ENCODE measurements at regions not wholly inside any gene's neighbourhood (a gene's known extent, or its start where the extent isn't known, plus 50 kb on each side); places are given as distances from the start of the nearest gene placed in this dataset.
A peak's percentile ranks its signal among the peaks of the same experiment; 100 is the strongest.
"Not testable (repeated sequence)": the region's sequence is repeated elsewhere in the genome, so short reads cannot be mapped to it uniquely, and the experiment has no call there.

GRCh38 chr5:56763711-56764466 lies 51.5 kb upstream of the MAP3K1 start:
- no peak for DNase-seq

DNA sequence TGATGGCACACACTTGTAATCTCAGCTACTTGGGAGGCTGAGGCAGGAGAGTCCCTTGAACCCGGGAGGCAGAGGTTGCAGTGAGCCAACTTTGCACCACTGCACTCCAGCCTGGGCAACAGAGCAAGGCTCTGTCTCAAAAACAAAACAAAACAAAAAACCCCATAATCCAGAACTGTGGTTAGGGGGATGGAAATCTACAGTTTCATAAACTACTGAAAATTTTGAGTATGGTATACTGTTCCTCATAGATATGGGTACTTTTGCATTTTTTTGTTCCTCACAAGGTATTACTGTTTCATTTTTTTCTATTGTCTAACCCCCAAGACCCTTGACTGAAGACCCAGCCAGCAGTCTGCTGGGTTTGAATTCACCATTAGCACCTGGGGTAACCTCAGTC lies 52.2 kb upstream of the MAP3K1 start:
- no peak for DNase-seq

GRCh38 chr5:56761151-56761885 lies 54.0 kb upstream of the MAP3K1 start:
- DNase-seq: no peak

DNA sequence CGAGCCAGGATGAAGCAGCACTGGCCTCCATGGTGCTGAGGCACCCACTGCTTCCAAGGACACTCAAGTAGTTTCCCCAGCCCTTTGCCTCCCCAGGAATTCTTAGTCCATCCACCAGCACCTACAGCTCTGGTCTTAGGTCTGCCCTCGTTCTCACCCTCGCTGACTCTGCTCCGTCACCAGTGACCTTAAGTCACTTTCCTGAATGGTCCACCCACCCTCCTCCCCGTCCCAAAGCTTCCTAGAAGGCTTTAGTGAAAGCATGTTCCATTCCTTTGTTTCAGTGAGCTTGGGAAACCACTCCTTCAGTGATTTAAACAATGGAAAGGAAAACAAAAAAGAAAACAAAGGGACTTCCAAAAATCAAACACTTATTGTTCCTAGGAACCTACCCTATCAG lies 54.6 kb upstream of the MAP3K1 start:
- no peak for DNase-seq

DNA sequence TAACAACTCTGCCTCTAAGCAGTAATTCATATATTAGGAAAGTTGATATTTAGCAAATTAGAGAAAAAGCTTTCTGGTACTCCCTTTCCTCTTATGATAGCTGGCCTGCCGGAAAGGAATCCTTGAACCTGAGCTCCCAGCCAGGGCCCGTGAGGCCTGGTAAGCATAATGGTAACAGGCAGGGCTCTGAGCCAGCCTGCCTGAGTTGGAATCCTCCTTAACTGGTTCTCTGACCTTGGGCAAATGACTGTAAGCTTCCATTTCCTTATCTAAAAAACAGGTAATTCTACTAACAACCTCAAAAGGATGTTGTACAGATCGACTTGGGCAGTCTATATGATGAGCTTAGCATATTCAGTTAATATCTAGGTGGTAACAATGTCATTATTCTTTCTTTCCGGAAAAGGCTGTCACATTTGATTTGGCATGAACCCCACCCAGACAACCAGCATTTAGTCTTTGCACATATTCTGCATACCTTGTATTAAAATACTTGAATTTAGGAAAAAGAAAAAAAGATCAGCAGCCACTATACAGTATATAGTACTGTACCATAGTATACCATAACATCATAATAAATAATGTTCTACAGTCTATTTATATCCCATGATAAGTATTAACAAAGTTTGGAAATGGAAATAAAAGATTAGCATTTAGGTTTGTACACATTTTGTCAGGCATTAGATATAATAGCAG lies 55.7 kb upstream of the MAP3K1 start:
- DNase-seq: no peak

DNA sequence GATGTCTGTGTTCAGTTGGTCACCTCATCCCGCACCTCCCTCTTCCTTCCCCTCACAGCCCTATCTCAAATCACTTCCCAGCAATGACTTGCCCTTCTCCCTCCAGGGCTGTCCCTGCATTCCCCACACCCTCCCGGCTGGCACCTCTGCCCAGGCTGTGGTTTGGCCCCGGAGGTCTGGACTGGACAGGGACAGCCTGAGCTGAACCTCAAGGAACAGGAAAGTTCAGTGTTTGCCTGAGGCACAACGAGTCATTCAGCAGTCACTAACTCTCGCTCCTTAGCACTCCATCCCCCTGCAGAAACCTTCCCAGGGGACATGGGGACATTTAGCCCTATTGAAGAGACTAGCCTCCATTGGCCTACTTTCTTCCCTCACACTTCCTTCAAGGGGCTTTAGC lies 58.3 kb upstream of the MAP3K1 start:
- no peak for DNase-seq

- DNase-seq: no peak
Measured at GRCh38 chr5:56755036-56755555, 60.3 kb upstream of the MAP3K1 start.

GRCh38 chr5:56753588-56753987 lies 61.8 kb upstream of the MAP3K1 start:
- DNase-seq: not testable (repeated sequence)

GRCh38 chr5:56751572-56752313 lies 63.6 kb upstream of the MAP3K1 start:
- no peak for DNase-seq

GRCh38 chr5:56749842-56750241 lies 65.5 kb upstream of the MAP3K1 start:
- no peak for DNase-seq

GRCh38 chr5:56746553-56747339 lies 68.6 kb upstream of the MAP3K1 start:
- no peak for DNase-seq

DNA sequence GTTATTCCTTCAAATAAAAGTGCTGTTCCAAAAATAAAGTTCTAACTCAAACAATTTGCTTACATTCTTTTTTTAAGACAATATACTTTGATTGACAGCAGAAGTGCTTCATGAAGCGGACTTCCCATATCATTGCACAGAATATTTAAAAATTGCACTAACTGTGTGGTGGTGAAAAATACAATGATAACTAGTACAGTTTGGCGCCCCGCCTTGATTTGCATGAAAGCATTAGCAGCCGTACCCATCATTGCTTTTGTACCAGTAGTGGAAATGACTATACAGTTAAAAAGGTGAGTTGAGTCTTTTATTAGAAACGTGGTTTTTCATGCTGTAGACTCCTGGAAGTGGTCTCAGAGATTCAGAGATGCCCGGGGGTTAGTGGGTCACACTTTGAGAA lies 69.5 kb upstream of the MAP3K1 start:
- DNase-seq: peak in 1 of 2 experiments; percentile 13

DNA sequence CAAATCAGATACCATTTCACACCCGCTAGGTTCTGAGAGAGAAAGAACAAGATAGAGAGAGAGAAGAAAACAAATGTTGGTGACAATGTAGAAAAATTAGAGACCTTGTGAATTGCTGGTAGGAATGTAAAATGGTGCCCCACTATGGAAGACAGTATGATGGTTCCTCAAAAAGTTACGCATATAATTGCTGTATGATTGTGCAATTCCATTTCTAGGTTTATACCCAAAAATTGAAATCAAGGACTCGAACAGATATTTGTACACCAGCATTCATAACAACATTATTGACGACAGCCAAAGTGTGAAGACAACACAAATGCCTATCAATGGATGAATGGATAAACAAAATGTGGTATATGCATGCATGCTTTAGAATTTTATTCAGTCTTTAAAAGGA lies 74.5 kb upstream of the MAP3K1 start:
- DNase-seq: no peak

- DNase-seq: no peak
Measured at GRCh38 chr5:56739990-56740389, 75.4 kb upstream of the MAP3K1 start.

- DNase-seq: no peak
Measured at GRCh38 chr5:56737951-56738606, 77.3 kb upstream of the MAP3K1 start.

DNA sequence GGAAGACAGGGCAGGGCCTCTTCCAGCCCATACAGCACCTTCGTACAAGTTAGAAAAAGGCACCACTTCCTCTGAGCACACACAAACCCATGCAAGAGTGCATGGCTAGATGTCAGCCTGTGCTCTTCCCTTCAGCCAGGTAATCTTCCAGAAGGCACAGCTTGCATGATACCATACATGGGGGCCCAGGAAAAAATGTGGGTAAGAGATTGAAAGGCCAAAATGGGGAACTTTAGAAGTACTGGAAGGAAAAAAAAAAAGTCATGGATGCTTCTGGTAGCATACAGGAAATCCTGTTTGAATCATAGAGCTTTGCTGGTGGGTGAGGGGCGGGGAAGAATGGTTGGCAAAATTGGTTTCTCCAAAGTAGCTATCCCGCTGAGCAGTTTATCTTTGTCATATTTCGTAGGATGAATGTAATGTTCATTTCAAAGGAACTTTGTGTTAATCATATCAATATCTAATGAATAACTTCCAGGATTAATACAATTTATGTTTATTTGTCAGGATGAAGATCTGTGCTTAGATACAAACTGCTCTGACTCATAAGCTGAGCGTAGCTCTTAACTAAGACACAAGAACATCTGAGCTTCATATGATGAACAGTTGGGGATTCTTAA lies 78.2 kb upstream of the MAP3K1 start:
- no peak for DNase-seq

GRCh38 chr5:56735849-56736641 lies 79.3 kb upstream of the MAP3K1 start:
- DNase-seq: no peak

DNA sequence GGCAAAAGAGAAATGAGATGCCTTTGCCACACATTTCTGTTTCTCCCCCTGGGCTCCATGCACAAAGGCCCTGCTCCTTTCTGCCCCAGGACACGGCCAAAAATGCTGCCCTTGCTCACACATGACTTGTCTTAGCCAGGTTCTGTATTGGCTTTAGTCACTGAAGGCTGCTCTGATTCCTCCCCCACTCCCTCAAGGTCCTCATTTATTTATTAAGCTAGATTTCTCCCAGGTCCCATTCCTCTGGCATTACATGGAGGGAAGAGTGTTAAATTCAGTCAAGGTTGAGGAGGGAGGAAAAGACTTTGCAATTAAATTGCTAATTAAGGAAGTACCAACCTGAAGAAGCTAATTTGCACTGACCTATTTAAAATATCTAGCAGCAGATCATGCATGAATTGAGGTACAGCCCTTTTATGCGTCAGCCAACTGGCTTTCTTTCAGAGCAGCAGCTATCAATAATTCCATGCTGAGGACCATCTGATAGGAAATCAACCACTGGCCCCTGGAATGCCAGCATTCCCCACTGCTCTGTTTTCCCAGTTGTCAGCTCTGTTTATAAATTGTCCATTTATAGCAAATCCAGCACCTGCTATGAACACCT lies 81.2 kb upstream of the MAP3K1 start:
- no peak for DNase-seq

GRCh38 chr5:56733580-56733979 lies 81.8 kb upstream of the MAP3K1 start:
- no peak for DNase-seq

DNA sequence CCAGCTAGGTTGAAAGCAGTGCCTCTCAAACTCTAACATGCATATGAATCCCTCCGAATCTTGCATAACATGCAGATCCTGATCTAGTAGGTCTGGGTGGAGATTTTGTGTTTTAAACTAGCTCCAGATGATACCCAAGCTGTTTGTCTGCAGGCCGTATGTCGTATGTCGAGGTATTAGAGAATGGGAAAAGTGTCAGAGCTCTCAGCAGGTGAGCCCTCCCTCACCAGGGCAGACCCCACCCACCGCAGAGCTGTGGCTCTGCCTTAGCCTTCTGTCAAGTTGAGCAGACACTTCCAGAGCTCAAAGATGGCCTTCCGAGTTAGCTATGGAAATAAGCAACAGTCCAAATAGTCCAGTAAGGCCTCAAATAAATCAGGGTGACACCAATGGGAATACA lies 83.2 kb upstream of the MAP3K1 start:
- DNase-seq: no peak

All from NCI-H526 (cell line).